H54 (cell line): ENCODE measurements at regions not wholly inside any gene's neighbourhood (a gene's known extent, or its start where the extent isn't known, plus 50 kb on each side); places are given as distances from the start of the nearest gene placed in this dataset.

Experiments used
- DNase-seq: peaks from one replicate; pipeline ENCODE4 v3.0.0; 2011; ENCODE audit warnings: low spot score, mixed read lengths; ENCODE audit not compliant: insufficient read length
- FAIRE-seq: peaks from 3 replicates; lab custom pipeline; 2011; peaks lifted over from hg19 to GRCh38; lab: Jason Lieb, UNC
- POLR2A ChIP-seq: IDR thresholded peaks from 2 replicates; pipeline ENCODE4 v1.6.1; 2011; ENCODE audit warnings: low read depth, mild to moderate bottlenecking, low read length

GRCh38 chr10:53607691-53608090 is 835.1 kb upstream of the MBL2 start:
- TF ChIP-seq POLR2A = no peak
- DNase-seq = no peak
- FAIRE-seq = no peak

- TF ChIP-seq POLR2A = no peak
- no peak for DNase-seq
- no peak for FAIRE-seq
Observed at GRCh38 chr10:53606981-53607380, 834.4 kb upstream of the MBL2 start.

GRCh38 chr10:53601260-53601875 is 828.8 kb upstream of the MBL2 start:
- TF ChIP-seq POLR2A = no peak
- no peak for FAIRE-seq
- DNase-seq = no peak

- DNase-seq = no peak
- FAIRE-seq = no peak
- TF ChIP-seq POLR2A = no peak
Observed at GRCh38 chr10:53598914-53599313, 826.3 kb upstream of the MBL2 start.

GRCh38 chr10:53597835-53598251 is 825.3 kb upstream of the MBL2 start:
- DNase-seq = no peak
- no peak for TF ChIP-seq POLR2A
- FAIRE-seq = no peak

- FAIRE-seq (no peak), DNase-seq (no peak)
- TF ChIP-seq POLR2A = no peak
Observed at GRCh38 chr10:53580465-53580864, 807.9 kb upstream of the MBL2 start.

- TF ChIP-seq POLR2A = no peak
- DNase-seq (no peak), FAIRE-seq (no peak)
Observed at GRCh38 chr10:53579773-53580172, 807.2 kb upstream of the MBL2 start.

GRCh38 chr10:53574024-53574423 is 801.4 kb upstream of the MBL2 start:
- DNase-seq (no peak), FAIRE-seq (no peak)
- TF ChIP-seq POLR2A = no peak

GRCh38 chr10:53573498-53573897 is 800.9 kb upstream of the MBL2 start:
- FAIRE-seq (no peak), DNase-seq (no peak)
- no peak for TF ChIP-seq POLR2A

GRCh38 chr10:53572799-53573198 is 800.2 kb upstream of the MBL2 start:
- DNase-seq (no peak), FAIRE-seq (no peak)
- TF ChIP-seq POLR2A = no peak

GRCh38 chr10:53570221-53570620 is 797.6 kb upstream of the MBL2 start:
- FAIRE-seq (no peak), DNase-seq (no peak)
- TF ChIP-seq POLR2A = no peak

- TF ChIP-seq POLR2A = no peak
- FAIRE-seq (no peak), DNase-seq (no peak)
Observed at GRCh38 chr10:53569455-53569854, 796.9 kb upstream of the MBL2 start.

- DNase-seq = no peak
- no peak for FAIRE-seq
- TF ChIP-seq POLR2A = no peak
Observed at GRCh38 chr10:53548664-53549063, 776.1 kb upstream of the MBL2 start.

- FAIRE-seq = no peak
- DNase-seq = no peak
- no peak for TF ChIP-seq POLR2A
Observed at GRCh38 chr10:53547364-53547763, 774.8 kb upstream of the MBL2 start.

GRCh38 chr10:53543410-53543809 is 770.8 kb upstream of the MBL2 start:
- DNase-seq = no peak
- no peak for FAIRE-seq
- no peak for TF ChIP-seq POLR2A
